ENCODE measurements at regions not wholly inside any gene's neighbourhood (a gene's known extent, or its start where the extent isn't known, plus 50 kb on each side); places are given as distances from the start of the nearest gene placed in this dataset.

DNA sequence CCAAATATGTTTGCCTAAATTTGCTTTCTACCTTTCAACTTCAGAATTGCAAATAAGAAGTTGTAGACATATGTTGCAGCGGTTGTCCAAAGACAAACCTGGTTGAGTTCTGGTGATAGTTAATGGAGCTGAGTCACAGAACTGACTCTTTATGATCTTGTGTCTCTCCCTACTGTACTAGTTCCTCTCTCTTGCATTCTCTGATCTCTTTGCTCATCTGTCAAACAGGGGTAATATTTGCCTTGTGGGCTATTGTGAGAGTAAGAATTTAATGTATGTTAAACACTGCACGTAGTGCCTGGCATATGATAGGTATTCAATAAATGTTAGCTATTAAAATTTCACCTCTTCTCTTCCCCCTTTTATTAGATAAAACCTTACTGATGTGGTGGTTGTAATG is 283.5 kb upstream of the RGS6 start:
- ATAC-seq (replicated peaks) (no peak), DNase-seq (no peak)
- Mint-ChIP-seq H3K27ac (no peak overlapping the region), H3K9me3 (peaks cover 8 to 14% of the 10 kb centered on the region in 2 donors), H3K4me1 (peaks cover 0 to 9% of the 10 kb centered on the region in 2 donors), H3K36me3 (peaks cover 58 to 72% of the 10 kb centered on the region in 2 donors), H3K4me3 (no peak overlapping the region), H3K27me3 (no peaks in the 10 kb centered on the region)

DNA sequence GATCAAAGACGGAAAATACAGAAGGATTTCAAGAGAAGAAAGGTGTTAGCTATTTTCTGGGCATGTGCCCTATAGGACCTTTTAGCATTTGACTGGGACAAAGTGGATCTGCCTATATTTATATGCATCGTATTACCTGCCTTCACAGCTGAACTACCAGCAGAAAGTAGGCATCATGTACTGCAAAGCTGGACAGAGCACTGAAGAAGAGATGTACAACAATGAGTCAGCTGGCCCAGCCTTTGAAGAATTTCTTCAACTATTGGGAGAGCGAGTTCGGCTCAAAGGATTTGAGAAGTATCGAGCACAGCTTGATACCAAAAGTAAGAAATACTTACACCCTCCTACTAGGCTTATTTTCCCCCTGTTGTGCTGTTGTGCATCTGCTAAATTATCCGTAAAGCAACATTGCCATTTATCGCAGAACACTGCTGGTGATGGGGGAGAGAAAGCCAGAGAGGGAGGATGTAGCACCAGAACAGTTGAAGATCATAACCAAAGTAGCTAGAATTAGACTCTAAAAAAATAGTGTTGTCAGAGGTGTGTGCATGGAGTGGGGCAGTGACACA is 282.0 kb upstream of the RGS6 start:
- Mint-ChIP-seq H3K27ac (no peak overlapping the region), H3K36me3 (peaks cover 62 to 77% of the 10 kb centered on the region in 2 donors), H3K4me1 (peaks cover 0 to 9% of the 10 kb centered on the region in 2 donors), H3K27me3 (no peaks in the 10 kb centered on the region), H3K9me3 (peaks cover 8 to 14% of the 10 kb centered on the region in 2 donors), H3K4me3 (no peak overlapping the region)
- DNase-seq (no peak), ATAC-seq (replicated peaks) (no peak)

DNA sequence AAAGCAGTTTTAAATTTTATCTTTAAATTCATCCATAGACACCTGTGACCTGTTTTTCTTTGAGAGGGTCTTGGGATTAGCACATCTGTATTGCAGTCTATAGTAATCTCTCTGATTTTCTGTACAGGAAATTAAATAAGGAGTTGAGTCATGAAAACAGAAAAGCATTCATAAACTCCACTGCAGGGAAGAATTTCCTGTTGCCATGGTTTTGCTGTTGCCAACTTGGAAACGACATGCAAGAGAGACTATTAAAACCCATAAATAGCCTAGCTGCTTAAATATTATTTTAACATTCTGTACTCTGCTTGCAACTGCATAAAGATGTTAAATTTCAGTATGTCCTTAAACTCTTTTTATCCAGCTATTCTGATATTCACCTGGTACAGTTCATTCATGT is 281.0 kb upstream of the RGS6 start:
- DNase-seq (no peak), ATAC-seq (replicated peaks) (no peak)
- Mint-ChIP-seq H3K4me3 (no peak overlapping the region), H3K9me3 (peaks cover 8 to 14% of the 10 kb centered on the region in 2 donors), H3K27ac (peak overlapping the region; percentile 10), H3K4me1 (peaks cover 0 to 9% of the 10 kb centered on the region in 2 donors), H3K27me3 (no peaks in the 10 kb centered on the region), H3K36me3 (peaks cover 63 to 80% of the 10 kb centered on the region in 2 donors)

DNA sequence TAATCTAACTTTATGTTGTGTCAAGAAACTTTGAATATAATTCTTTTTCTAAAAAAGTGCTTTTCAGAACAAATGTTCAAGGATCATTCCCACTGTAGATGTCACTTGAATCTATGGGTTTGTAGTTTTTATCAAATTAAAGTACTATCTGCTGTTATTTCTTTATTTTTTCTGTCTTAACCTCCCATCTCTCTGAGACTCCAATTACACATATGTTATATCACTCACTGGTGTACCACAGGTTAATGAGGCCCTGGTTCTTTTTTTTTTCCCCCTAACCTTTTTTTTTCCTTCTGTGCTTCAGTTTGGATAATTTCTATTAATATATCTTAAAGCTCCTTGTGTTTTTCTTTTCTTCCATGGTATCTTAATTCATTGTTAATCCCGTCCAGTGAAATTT is 279.9 kb upstream of the RGS6 start:
- peaks cover 0 to 9% of the 10 kb centered on the region in 2 donors for H3K4me1 Mint-ChIP-seq
- DNase-seq (no peak), ATAC-seq (replicated peaks) (no peak)
- H3K9me3 Mint-ChIP-seq: peaks cover 8 to 14% of the 10 kb centered on the region in 2 donors
- H3K36me3 Mint-ChIP-seq: peaks cover 56 to 72% of the 10 kb centered on the region in 2 donors
- H3K27ac Mint-ChIP-seq: peak overlapping the region; percentile 20
- no peak overlapping the region for H3K4me3 Mint-ChIP-seq
- H3K27me3 Mint-ChIP-seq: no peaks in the 10 kb centered on the region

DNA sequence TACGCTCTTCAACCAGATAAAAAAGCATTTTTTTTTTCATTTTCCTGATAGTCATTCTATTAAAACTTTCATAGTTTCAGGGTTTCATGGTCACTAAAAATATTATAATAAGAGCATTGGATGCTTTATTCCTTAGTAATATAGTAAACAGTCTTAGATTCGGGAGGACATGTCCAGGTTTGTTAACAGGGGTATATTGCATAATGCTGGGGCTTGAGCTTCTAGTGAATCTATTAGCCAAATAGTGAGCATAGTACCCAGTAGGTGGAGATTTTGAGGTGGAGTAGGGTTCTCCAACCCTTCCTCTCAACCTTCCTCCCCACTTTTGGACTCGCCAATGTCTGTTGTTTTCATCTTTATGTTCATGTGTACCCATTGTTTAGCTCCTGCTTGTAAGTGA is 277.4 kb upstream of the RGS6 start:
- H3K36me3 Mint-ChIP-seq: peaks cover 62 to 72% of the 10 kb centered on the region in 2 donors
- H3K27ac Mint-ChIP-seq: no peak overlapping the region
- no peak overlapping the region for H3K4me3 Mint-ChIP-seq

DNA sequence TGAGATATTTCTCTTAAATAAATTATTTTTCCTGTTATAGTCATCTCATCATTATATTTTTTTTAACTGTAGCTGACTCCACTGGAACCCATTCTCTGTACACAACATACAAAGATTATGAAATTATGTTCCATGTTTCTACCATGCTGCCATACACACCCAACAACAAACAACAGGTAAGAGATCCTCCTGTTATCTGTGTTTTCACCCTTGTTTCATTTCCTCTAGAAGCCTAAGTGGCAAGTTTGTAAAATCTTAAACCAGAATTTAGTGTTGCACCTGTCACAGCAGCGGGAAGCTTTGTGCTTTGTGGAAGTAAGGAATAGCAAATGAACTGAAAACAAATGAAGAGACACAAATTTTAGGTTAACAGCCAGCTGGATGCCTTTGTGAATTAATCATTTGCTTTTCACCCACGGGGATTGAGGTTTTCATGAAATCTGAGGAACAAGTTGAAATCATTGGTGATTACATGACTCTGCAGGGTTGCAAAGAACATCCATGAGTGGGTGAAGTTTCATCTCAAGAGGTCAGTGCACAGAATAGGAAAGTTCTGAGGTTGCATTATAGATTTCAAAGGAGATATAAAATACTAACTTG is 273.9 kb upstream of the RGS6 start:
- peaks cover 42 to 63% of the 10 kb centered on the region in 2 donors for H3K36me3 Mint-ChIP-seq
- ATAC-seq (replicated peaks) (peak in 1 of 2 donors; percentile 38), DNase-seq (no peak)
- H3K27ac Mint-ChIP-seq: no peak overlapping the region
- no peaks in the 10 kb centered on the region for H3K27me3 Mint-ChIP-seq
- no peaks in the 10 kb centered on the region for H3K9me3 Mint-ChIP-seq
- peaks cover 4 to 7% of the 10 kb centered on the region in 2 donors for H3K4me1 Mint-ChIP-seq
- H3K4me3 Mint-ChIP-seq: peak overlapping the region in 1 of 2 donors; percentile 19

More for the DNA sequence above, 277.4 kb upstream of the RGS6 start:
- peaks cover 8 to 14% of the 10 kb centered on the region in 2 donors for H3K9me3 Mint-ChIP-seq
- DNase-seq (no peak), ATAC-seq (replicated peaks) (no peak)
- peaks cover 4 to 16% of the 10 kb centered on the region in 2 donors for H3K4me1 Mint-ChIP-seq
- H3K27me3 Mint-ChIP-seq: no peaks in the 10 kb centered on the region

DNA sequence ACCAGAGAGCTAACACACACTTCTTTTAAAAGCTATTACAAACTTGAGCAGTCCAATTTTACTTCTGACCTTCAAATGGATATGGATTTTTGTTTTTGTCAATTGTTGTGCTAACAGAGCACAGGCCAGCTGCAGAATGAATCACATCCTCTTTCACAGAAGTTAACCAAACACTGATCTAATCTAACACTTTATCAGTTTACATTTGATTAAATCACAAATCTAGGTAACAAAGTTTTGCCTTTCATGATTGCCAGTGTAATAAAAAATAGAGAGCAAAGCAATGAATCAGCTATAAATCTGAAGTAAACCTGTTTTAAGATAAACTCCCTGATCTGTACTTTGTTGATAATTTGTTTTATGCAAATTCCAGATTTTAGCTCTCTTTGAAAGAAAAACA is 273.1 kb upstream of the RGS6 start:
- DNase-seq: no peak
- no peak overlapping the region for H3K27ac Mint-ChIP-seq
- H3K4me1 Mint-ChIP-seq: peaks cover 4 to 7% of the 10 kb centered on the region in 2 donors
- no peak for ATAC-seq (replicated peaks)
- H3K9me3 Mint-ChIP-seq: no peaks in the 10 kb centered on the region
- H3K4me3 Mint-ChIP-seq: no peak overlapping the region
- peaks cover 40 to 61% of the 10 kb centered on the region in 2 donors for H3K36me3 Mint-ChIP-seq
- H3K27me3 Mint-ChIP-seq: no peaks in the 10 kb centered on the region

DNA sequence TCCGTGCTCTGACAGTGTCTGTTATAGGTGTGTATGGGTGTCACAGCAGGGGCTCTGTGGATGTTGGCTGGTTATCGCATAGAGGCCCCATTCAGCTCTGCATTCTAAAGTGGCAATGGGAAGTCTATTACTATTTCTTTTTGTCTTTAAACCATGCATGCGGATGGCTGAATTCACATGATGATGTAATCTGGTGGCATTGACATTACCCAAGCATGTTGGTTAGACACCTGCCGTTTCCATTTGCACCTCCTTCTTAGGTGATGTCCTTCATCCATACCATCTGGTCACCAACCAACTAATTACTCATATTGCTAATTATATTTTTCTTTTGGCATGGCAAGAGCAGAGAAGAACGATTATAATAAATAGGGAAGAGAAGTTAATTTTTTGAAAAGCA is 270.8 kb upstream of the RGS6 start:
- H3K36me3 Mint-ChIP-seq: peaks cover 36 to 53% of the 10 kb centered on the region in 2 donors
- no peak overlapping the region for H3K4me3 Mint-ChIP-seq
- peaks cover 10 to 17% of the 10 kb centered on the region in 2 donors for H3K4me1 Mint-ChIP-seq
- no peaks in the 10 kb centered on the region for H3K27me3 Mint-ChIP-seq
- DNase-seq (no peak), ATAC-seq (replicated peaks) (no peak)
- H3K9me3 Mint-ChIP-seq: no peaks in the 10 kb centered on the region
- no peak overlapping the region for H3K27ac Mint-ChIP-seq

DNA sequence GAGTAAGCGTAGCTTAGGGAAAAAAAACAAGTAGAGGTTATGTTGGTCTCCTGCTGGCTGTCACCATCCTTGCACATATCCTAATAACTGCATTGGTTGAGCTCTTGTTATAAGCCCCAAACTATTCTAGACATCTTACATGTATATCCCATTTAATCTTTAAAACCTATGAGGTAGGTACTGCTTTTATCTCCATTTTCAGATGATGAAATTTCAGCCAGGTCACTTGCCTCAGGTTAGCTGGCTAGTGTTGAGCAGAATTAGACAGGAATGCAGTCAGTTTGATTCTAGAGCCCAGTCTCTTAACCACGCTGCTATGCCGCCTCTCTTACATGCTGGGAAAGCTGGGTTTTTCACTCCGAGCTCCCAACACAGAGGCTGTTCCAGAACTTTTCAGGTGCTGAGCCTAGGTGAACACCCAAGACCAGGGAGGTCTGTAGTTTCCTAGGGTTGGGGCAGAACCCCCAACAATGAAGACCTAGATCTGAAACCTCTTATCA is 269.9 kb upstream of the RGS6 start:
- Mint-ChIP-seq H3K27ac (peak overlapping the region; percentile 76), H3K27me3 (no peaks in the 10 kb centered on the region), H3K9me3 (no peaks in the 10 kb centered on the region), H3K4me1 (peaks cover 10 to 17% of the 10 kb centered on the region in 2 donors), H3K4me3 (no peak overlapping the region), H3K36me3 (peaks cover 41 to 58% of the 10 kb centered on the region in 2 donors)
- ATAC-seq (replicated peaks): no peak
- no peak for DNase-seq

DNA sequence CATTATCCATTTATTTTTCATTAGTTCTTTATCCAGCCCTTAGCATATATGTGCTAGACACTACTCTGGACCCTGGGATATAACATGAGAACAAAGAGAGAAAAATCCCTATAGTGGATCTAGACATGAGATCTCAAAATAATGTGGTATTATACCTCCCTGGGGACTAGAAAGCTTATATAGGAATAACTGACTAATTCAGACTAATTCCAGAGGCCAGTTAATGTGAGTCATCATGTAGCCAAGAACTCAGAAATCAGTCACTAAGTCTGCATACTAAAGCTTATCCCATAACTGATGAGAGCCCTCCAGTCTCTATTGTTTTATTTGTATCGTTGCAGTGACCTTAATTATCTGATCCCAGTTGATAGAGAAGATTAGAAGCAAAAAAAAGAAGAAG is 267.1 kb upstream of the RGS6 start:
- peaks cover 6 to 10% of the 10 kb centered on the region in 2 donors for H3K4me1 Mint-ChIP-seq
- DNase-seq (no peak), ATAC-seq (replicated peaks) (no peak)
- no peak overlapping the region for H3K4me3 Mint-ChIP-seq
- peaks cover 35 to 50% of the 10 kb centered on the region in 2 donors for H3K36me3 Mint-ChIP-seq
- no peaks in the 10 kb centered on the region for H3K9me3 Mint-ChIP-seq
- H3K27ac Mint-ChIP-seq: peak overlapping the region; percentile 7
- H3K27me3 Mint-ChIP-seq: no peaks in the 10 kb centered on the region

DNA sequence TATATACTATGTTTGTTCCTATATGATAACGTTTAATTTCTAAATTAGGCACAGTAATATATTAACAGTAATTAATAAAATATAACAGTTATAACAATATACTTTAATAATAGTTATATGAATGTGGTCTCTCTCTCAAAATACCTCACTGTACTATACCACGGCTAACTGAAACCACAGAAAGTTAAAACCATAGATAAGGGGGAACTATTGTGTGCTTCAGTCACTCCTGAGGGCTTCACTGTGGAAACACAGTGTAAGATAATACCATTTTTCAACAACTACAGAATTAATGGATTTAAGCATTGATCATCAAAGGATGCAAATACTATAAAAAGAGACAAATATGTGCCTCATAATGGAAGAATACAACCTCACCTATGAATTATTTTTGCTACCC is 266.4 kb upstream of the RGS6 start:
- Mint-ChIP-seq H3K4me3 (no peak overlapping the region), H3K9me3 (no peaks in the 10 kb centered on the region), H3K36me3 (peaks cover 33 to 46% of the 10 kb centered on the region in 2 donors), H3K4me1 (peaks cover 6 to 10% of the 10 kb centered on the region in 2 donors), H3K27me3 (no peaks in the 10 kb centered on the region), H3K27ac (no peak overlapping the region)
- DNase-seq (no peak), ATAC-seq (replicated peaks) (no peak)

DNA sequence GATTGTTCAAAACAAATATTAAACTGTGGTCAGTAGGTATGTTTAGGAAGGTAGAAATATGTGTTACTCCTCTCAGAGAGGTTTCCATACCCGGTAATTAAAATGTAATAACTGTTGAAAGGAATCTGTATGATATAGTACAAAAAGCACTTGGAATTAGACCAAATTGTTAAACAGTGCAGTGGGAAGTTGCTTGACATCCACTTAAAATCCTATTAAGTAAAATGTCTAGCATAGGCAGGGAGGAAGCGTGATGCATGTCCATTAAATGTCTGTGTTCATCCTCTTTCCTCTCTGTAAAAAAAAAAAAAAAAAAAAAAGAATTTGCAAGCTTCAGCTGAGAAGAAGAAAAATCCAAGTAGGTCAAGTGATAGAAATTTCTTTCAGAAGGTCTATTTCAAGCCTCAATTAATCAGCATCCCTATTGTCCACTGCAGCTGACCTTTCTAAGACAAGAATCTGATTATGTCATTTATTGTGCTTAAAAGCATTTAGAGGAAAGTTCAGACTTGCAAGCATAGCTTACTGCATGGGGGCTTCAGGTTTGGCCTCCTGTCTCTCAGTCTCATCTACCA is 265.6 kb upstream of the RGS6 start:
- no peak overlapping the region for H3K4me3 Mint-ChIP-seq
- ATAC-seq (replicated peaks): no peak
- peak overlapping the region; percentile 76 for H3K27ac Mint-ChIP-seq
- no peak for DNase-seq
- H3K4me1 Mint-ChIP-seq: peaks cover 6 to 18% of the 10 kb centered on the region in 2 donors
- peaks cover 36 to 46% of the 10 kb centered on the region in 2 donors for H3K36me3 Mint-ChIP-seq
- H3K27me3 Mint-ChIP-seq: no peaks in the 10 kb centered on the region
- H3K9me3 Mint-ChIP-seq: no peaks in the 10 kb centered on the region

DNA sequence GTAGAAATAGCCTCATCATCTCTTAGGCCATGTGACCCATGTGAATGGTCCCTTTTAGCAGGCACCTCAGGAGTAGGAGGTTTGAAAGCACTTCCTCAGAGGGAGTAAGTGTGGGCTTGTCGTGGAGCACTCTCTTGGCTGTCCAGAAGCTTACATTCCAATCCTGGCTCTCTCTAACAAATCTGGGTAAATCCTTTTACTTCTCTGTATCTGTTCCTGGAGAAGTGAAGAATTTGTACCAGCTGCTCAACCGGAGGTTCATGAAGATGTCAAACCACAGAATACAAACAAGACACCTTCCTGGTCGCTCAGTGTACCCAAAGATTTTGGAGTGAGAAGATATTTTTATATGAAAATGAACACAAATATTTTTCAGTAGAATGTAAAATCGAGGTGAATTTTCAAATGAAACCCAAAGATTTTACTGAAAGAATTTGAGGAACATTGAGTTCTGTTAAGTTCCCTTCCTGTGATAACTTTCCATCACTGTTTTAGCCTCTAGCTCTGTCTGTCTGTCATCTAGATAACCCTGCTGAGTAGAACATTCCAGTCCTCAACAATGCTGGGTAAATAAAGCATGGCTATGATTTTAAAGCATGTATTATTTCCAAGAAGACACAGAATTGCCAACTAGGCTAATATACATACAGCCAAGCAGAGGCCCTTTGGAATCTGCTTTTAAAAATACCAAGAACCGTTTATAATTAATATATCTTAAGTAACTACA is 263.9 kb upstream of the RGS6 start:
- no peak overlapping the region for H3K27ac Mint-ChIP-seq
- ATAC-seq (replicated peaks) (no peak), DNase-seq (no peak)
- H3K4me3 Mint-ChIP-seq: no peak overlapping the region
- H3K27me3 Mint-ChIP-seq: no peaks in the 10 kb centered on the region
- H3K36me3 Mint-ChIP-seq: peaks cover 40 to 49% of the 10 kb centered on the region in 2 donors
- H3K9me3 Mint-ChIP-seq: no peaks in the 10 kb centered on the region
- peaks cover 8 to 21% of the 10 kb centered on the region in 2 donors for H3K4me1 Mint-ChIP-seq

DNA sequence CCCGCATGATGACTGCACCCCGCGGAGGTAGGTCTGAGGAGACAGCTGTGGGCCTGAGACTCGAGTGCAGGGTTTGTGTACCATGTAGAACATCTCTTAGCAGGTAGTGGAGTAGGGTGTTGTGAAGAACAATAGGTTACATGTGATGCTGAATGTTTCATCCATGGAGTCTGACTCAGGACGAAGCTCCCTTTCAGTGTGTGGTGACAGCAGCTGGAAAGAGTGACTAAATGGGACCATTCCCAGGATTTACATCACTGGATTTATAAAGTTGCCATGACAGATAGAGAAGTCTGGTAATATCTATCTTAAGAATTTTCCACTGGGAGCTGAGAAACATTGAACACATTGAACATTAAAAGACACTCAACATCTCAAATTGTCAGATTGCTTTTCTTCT is 259.6 kb upstream of the RGS6 start:
- Mint-ChIP-seq H3K4me3 (no peak overlapping the region), H3K27me3 (no peaks in the 10 kb centered on the region), H3K9me3 (peaks cover 2 to 3% of the 10 kb centered on the region in 2 donors), H3K4me1 (peaks cover 4 to 11% of the 10 kb centered on the region in 2 donors), H3K27ac (peak overlapping the region; percentile 69), H3K36me3 (peaks cover 50 to 60% of the 10 kb centered on the region in 2 donors)
- ATAC-seq (replicated peaks) (no peak), DNase-seq (no peak)

All from stimulated activated naive B cell treated with anti-CD40 and anti-IgM and Interleukin-4, amounts not matched to agents 10 μg/mL and 1 μg/mL and 100 μg/mL, for 72 hours (primary cell).